Ishikawa (cell line): ENCODE measurements at regions not wholly inside any gene's neighbourhood (a gene's known extent, or its start where the extent isn't known, plus 50 kb on each side); places are given as distances from the start of the nearest gene placed in this dataset.

Experiments used
- EGR1 ChIP-seq: IDR thresholded peaks from 2 replicates; pipeline ENCODE4 v1.6.1; 2012
- EP300 ChIP-seq: IDR thresholded peaks from 2 replicates; pipeline ENCODE4 v1.6.1; 2012; ENCODE audit warnings: borderline replicate concordance
- FOXM1 ChIP-seq: IDR thresholded peaks from 2 replicates; pipeline ENCODE4 v1.6.1; 2012; ENCODE audit warnings: low read depth, borderline replicate concordance
- MAX ChIP-seq: IDR thresholded peaks from 2 replicates; pipeline ENCODE4 v1.6.1; 2012
- NFIC ChIP-seq: IDR thresholded peaks from 2 replicates; pipeline ENCODE4 v1.6.1; 2012
- REST ChIP-seq: IDR thresholded peaks from 2 replicates; pipeline ENCODE4 v1.6.1; 2012; ENCODE audit warnings: low read depth, mild to moderate bottlenecking
- TAF1 ChIP-seq: IDR thresholded peaks from 2 replicates; pipeline ENCODE4 v1.6.1; 2012; ENCODE audit warnings: low read depth, mild to moderate bottlenecking
- TCF12 ChIP-seq: IDR thresholded peaks from 2 replicates; pipeline ENCODE4 v1.6.1; 2012; ENCODE audit warnings: low read depth
- USF1 ChIP-seq: IDR thresholded peaks from 2 replicates; pipeline ENCODE4 v1.6.1; 2012
- YY1 ChIP-seq: IDR thresholded peaks from 2 replicates; pipeline ENCODE4 v1.6.1; 2012; ENCODE audit warnings: low read depth
- ZBTB7A ChIP-seq: IDR thresholded peaks from 2 replicates; pipeline ENCODE4 v1.6.1; 2012; ENCODE audit warnings: low read depth

- TF ChIP-seq YY1 (no peak), TCF12 (no peak), ZBTB7A (no peak), REST (no peak), FOXM1 (no peak), NFIC (no peak), EGR1 (no peak), USF1 (no peak), EP300 (no peak), MAX (no peak), TAF1 (no peak)
Observed at GRCh38 chrX:10902001-10902400, 209.1 kb upstream of the HCCS start.
